ENCODE measurements at regions not wholly inside any gene's neighbourhood (a gene's known extent, or its start where the extent isn't known, plus 50 kb on each side); places are given as distances from the start of the nearest gene placed in this dataset.
"Not testable (repeated sequence)": the region's sequence is repeated elsewhere in the genome, so short reads cannot be mapped to it uniquely, and the experiment has no call there.

DNA sequence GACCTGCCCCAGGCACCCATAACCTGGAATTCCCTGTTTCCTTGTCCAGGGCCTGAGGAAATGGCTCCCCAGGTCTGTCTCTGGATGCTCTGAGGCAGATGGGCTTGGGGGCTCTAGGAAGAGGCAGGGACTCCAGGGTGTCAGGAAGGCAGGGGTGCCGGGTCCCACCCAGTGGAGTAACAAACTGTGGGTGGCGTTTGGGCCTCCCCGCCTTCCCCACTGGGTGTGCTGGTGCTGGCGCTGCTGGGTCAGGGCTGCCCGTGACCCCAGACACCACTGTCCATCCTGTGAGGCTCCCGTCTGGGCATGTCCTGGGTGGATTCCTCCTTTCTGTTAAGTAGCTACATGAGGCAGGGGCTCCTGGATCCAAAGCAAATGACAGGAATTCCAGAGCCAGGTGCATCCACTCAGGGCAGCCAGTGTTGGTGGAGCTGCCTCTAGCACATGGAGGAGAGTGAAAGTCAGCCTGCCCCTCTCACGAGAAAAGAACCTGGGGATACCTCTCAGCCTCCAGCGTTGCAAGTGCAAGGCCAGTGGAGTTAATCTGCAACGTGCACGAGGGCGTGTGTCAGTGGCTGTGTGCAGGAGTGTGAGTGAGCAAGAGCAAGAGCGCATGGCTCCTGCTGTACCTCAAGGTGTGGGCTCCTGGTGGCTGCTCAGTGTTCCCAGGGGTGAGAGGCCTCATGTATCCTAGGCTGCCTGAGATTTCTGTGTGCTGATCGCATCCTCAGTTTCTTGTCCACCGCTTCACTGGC is 403.1 kb downstream of the TMEM121 start:
- DNase-seq (ENCODE audit: low read depth, low spot score): no peak

DNA sequence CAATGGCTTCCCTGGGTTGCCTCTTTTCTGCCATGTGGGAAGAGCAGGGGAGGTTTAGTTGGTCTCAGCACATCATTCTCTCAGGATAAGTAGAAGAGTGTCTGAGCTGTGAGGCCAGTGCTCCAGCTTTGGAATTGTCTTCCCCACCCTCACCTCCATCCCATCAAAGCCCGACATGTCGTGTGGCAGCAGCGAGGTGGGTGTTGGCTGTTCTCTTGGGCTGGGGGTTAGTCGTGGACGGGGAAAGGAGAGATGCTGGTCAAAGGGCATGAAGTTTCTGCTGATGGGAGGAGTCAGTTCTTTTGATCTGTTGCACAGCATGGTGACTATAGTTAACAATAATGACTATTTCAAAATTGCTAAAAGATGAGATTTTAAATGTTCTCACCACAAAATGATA is 404.2 kb downstream of the TMEM121 start:
- DNase-seq (ENCODE audit: low read depth, low spot score): no peak

DNA sequence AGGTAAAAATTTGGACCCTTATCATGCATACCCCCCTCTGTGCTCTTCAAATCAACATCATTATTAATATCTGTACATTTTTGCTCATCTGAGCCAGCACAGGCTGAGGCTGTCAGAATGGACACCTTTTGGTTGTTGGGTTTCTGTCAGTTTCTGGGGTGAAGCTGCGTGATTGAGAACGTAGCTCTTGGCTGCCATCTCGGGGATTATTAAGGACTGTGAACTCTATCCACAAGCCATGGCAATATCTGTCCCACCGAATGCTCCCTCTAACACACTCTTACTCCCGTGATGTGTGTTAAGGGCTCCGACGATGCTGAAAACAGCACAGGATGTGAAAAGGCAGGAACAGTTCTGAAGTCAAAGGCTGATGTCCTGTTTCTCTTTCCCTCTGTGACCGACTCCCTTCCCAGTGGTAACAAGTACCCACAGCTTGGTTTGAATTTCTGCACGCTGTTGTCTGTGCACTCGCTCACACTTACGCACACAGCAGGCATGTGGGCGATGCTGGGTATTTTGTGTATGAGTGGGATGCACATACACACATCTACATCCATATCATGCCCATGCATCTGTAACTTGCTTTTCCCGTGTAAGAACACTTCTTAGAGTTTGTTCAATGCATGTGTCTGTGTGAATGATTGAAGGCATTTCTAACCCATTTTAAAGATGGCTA is 405.6 kb downstream of the TMEM121 start:
- DNase-seq (ENCODE audit: low read depth, low spot score): no peak

DNA sequence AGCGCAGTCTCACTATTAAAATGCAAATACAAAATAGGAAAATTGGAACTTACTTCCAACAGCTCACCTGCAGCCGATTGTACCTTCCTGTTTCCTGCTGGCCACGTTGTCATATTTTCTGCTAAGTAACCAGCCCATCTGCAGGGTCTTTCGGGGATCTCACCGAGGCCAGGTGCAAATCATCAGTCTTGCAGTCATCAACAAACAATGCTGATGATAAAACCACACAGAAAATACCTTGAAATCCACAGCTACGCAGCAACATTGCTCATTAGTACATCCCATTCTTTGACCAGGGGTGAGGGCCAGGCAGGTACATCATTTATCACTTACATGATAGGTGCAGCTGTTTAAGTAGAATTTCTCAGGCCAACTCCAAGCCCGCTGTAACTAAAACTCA is 406.9 kb downstream of the TMEM121 start:
- DNase-seq (ENCODE audit: low read depth, low spot score): no peak

DNA sequence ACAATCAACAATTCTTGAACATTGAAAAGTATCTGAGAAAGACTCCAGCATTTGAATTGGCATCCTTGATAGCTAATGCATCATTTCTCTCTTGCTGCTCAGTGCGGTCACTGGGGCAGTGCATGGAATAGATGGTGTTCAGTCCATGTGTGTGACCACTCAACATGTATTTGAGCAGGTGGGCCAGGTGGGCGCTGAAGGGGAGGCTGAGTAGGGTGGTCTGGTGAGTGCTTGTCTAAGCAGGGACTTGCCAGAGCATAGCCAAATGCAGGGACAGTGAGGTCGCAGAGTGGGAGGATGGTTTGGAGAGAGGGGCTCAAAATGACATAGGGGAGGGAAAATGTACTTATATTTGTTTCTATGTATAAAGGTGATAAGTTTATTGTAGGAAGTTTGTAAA is 409.0 kb downstream of the TMEM121 start:
- DNase-seq (ENCODE audit: low read depth, low spot score): no peak

DNA sequence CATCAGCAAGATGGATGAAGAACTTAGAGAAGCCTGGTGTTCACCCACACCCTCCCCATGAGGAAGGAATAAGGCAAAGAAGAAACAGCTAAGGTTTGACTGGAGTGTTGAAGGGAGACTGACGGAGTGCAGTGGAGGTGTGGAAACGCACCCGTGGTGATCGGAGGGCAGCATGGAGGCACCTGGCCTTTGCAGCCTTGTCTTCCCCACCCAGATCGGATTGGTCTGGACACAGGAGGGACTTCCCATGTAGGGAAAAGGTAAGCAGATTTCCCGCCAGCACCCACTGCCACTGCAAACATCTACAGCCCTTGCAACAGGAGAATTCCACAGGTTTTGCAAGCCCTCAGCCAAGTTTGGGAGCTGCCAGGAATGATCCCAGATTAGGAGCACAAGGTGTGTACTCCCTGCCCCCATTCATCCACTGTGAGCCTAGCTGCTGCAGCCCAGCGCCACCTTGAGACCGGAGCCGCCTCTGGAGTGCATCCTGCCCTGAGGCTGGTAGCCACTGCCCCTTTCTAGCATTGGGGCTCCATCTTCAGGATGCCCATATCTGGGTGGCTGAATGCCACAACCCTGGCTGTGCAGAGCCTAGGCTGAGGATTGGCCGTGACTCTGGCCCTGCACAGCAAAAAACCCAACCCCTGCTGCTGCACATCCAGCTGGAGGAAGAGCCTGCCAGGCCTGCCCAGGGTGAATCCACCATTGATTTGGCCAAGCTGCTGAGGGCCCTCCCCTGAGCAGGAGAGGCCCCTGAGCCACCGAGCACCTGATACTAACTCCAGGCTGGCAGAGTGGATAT is 411.1 kb downstream of the TMEM121 start:
- no peak for DNase-seq (ENCODE audit: low read depth, low spot score)

DNA sequence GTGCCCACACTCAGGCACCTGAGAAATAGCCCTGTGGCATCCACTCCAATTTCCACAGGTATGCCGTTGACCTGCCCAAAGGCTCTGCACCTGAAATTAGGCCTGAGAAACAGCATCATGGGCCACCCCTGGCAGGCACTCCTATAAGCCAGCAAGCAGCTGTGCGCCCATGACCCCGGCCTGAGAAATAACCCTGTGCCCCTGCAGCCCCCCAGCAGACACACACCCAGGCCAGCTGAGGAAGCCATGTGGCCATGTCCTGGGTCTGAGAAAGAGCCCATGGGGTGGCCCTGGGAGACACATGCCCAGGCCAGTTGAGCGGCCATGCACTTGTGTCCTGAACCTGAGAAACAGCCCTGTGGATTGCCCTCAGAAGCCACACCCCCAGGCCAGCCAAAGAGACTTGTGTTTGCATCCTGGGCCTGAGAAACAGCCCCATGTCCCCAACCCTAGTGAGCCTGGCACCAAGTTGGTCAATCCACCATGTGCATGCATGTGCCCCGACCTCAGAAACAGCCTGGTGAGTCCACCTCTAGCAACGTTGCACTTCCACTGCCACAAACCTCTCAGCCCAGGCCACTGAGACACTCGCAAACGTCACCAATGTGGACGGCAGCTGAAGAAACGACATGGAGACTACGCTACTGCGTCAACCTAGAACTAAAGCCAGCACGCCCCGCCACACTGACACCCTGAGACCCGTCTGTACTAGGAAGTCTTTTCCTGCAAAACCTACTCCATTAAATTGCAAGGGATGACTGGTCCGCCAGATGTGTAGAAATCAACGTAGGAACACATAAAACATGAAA is 411.9 kb downstream of the TMEM121 start:
- no peak for DNase-seq (ENCODE audit: low read depth, low spot score)

DNA sequence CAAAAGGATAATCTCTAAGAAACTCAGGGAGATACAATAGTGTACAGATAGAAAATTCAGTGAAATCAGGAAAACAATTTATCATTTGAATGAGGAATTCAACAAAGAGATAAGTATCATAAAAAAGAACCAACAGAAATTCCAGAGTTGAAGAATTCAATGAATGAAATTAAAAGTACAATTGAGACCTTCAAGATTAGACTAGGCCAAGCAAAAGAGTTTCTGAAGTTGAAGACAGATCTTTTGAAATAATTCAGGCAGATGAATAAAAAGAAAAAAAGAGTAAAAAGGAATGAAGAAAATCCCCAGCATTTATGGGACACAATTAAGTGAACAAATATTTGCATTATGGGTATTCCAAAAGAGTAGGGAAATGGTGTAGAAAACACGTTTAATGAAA is 412.6 kb downstream of the TMEM121 start:
- DNase-seq (ENCODE audit: low read depth, low spot score): no peak

DNA sequence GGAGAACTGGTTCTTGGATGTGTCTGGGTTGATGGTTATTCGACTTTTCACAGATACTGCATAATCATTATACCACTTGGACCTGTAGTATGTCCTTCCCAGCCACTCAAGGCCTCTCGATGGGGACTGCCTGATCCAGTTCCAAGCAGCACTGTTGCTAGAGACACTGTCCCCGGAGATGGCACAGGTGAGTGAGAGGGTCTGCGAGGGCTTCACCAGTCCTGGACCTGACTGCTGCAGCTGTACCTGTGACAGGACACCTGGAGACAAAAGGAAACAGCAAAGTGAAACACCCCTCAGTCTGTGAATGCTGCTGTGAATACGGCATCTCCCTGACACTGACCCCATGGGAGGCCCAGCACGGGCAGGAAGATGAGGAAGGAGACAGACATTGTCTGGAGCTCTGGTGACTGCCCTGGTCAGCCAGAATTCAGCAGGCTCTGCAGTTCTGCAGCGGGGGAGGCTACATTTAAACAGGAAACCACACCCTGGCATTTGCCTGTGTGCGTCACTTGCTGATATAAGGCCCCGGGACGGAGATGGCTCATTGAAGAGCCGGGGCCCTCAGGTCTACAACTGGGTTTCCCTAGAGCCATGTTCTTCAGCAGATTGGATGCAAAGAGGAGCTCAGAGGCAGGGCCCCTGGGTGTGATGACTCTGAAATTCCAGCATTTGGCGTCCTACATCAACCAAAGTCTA is 413.6 kb downstream of the TMEM121 start:
- no peak for DNase-seq (ENCODE audit: low read depth, low spot score)

DNA sequence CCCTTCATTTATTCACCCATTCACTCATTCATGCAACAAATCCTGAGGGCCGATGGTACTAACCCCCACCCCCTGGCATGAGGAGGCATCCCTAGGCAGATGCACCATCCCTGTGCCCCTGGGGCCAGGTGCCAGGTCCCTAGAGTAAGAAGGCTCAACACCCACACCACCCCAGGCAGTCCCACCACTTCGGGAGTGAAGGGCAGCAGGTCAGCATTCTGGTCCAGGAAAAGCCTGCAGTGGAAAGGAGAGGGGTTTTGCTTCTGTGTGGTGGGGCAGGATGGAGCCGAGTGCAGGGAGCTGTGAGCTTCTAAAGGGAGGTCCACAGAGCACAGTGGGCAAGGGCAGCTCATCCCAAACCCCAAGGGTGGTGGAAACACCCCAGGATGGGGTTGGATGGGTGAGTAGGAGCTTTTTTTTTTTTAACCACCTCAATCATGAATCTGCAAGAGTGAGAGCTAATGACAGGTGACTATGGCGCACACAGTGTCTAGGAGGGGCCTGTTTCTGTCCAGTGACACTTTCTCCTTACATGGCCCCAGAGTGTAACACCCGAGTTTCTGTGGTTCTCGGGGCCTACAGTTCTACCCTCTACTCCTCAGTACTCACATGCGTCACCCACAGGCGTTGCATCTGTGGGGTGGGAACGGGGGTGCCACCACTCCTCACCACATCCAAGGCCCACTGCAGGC is 414.3 kb downstream of the TMEM121 start:
- no peak for DNase-seq (ENCODE audit: low read depth, low spot score)

DNA sequence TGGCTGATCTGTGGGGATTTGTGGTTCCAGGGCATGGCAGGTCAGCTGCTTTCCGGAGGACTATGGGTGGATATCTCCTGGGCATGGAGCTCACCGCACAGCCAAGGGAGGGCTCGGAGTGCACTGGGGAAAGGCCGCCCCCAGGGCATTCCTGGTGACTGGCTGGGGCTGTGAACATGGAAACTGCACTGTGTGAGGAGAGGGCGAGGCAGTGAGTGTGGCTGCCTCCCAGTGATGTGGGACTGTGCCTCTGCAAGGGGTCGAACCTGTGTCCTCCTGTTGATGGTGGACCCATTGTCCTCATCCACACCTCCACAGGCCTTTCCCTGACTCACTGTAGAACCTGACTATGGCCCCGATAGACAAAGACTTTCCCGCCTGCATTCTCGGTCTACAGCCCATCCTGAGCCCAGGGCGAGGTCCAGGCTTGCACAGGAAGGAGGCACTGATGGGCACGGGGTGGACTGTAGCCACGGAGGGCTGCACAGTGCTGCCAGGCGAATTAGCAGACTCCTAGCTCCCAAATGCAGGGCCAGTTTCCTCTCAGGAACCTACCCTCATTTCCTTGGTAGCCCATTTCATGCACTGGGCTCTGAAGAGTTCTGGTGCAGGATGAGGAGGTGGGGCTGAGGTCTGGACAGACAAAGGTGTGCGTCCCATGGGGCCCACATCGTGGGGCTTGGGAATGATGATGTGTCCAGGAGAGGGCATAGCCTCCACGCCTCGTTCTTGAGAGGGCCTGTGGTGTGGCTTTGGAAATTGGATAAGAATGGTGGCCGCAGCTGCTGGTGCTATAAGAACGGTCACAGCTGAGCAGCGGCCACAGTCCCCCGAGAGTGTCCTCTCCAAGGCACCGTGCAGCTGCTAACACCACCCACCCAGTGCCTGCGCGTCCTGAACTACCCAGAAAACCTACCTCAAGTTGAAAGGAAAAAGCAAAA is 415.1 kb downstream of the TMEM121 start:
- DNase-seq (ENCODE audit: low read depth, low spot score): no peak

DNA sequence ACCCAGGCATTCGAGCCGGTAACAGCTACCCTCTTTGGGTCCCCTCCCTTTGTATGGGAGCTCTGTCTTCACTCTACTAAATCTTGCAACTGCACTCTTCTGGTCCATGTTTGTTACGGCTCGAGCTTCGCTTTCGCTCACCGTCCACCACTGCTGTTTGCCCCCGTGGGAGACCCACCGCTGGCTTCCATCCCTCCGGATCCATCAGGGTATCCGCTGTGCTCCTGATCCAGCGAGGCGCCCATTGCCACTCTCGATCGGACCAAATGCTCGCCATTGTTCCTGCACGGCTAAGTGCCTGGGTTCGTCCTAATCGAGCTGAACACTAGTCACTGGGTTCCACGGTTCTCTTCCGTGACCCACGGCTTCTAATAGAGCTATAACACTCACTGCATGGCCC is 416.3 kb downstream of the TMEM121 start:
- not testable (repeated sequence) for DNase-seq (ENCODE audit: low read depth, low spot score)

DNA sequence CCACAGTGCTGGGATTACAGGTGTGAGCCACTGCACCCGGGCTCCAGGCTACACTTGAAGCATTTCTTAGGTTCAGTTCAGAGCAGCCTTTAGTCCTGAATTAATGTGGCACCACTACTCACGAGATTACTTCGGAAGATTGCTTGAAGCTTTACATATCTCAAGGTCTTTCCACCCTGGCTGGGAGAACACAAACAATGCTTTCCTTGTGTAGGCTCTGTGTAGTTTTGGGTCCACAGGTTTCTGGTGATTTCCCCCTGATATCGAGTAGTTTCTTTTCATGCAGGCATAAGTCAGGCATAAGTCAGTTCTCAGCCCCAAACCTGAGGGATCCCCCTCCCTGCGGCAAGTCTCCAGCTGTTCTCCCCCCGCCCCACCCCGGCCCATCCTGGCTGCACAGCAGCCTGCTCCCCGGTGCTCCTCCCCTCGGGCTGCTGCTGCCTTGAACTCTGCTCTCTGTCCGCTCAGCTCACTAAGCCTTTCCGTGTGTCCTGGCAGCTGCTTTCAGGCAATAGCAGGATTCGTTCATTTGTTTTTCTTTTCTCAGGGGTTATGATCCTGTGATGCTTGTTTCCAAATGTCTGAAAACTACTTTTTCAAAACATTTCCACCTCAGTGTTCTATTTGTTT is 417.7 kb downstream of the TMEM121 start:
- no peak for DNase-seq (ENCODE audit: low read depth, low spot score)

DNA sequence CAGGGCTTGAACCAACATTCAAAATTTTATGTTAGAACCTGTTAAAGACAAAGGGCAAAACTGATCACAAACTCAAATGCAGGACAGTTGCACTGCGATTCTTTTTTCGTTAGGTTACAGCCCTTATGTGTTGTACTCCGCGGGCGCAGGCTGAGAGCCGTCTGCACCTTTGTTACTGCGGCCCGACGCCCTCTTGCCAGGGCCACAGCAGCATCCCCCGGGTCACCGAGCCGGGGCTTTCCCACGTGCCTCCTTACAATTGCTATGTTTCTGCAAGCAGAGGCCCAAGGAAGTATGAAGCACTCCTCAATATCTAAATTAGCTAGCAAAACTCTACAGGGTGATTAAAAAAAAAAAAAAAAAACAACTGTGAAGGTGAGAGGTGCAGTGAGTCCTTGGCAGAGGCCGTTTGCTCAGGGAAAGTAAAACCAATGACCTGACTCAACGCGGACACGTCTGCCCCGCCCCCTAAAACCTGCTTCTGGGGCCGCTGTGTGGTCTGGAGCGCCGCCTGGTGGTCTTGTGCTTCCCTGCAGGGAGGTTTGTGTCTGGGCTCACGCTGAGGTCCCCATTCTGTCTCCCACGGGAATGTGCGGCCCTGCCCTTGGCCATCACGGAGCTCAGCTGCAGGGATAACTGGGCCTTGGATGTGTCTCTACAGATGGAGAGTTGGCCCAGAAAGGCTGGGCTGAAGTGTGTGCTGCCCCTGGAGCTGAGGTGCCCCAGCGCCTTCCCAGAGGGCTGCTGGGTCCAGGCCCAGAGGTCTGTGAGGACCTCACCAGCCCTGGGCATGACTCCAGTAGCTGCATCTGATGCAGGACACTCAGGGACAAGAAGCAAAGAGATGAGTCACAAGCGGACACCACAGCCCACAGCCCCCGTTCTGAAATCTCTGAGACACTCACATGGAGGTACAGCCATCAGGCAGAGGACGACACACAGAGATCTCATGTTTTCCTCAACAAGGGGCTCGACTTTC is 418.5 kb downstream of the TMEM121 start:
- DNase-seq (ENCODE audit: low read depth, low spot score): no peak

DNA sequence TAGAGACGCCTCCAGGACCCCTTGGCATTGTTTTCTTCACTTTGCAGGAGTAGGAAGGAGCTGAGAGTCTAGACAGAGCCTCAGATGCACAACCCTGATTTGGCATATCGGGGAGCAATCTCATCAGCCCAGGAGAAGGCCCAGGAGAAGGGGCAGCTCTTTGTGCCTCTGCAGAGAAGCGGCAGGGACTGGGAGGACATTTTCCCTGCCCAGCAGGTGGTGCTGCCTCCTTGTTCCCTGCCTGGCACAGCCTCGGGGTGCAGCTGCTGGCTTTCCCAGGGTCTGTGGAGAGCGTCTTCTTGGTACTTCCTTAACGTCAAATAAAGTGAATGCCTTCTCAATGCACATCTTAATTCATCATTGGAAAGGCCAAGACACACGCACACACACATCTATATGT is 419.5 kb downstream of the TMEM121 start:
- no peak for DNase-seq (ENCODE audit: low read depth, low spot score)

DNA sequence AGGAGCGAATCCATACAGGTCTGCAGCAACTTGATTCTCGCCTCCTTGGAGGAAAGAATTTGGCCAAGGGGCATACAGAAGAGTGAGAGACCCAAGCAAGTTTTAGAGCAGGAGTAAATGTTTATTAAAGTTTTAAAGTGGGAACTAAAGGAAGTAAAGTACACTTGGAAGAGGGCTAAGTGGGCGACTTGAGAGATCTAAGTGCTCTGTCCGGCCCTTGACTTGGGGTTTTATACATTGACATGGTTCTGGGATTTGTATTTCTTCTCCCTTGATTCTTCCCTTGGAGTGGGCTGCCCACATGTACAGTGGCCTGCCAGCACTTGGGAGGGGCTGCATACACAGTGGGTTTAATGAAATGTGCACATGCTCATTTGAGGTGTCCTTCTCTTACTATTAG is 421.2 kb downstream of the TMEM121 start:
- no peak for DNase-seq (ENCODE audit: low read depth, low spot score)

DNA sequence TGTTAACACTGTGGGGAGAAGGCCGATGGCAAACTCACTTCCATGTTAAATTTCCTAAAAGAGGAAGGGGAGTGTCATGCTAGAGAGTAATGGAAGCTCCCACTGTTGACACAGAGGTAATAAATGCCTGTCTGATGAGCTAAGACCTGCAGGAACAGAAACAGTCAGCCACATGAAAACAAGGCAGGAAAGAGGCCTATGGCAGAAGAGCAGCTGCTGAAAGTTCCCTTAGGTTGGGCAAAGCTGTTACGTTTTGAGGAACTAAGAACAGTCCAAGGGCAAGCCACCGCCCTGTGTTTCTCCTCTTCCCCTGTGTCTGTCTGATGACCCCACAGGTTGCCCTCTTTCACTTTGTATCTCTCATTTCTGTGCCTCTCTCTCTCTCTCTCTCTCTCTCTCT is 422.6 kb downstream of the TMEM121 start:
- DNase-seq (ENCODE audit: low read depth, low spot score): not testable (repeated sequence)

All from astrocyte of the hippocampus (primary cell).